ENCODE measurements at regions not wholly inside any gene's neighbourhood (a gene's known extent, or its start where the extent isn't known, plus 50 kb on each side); places are given as distances from the start of the nearest gene placed in this dataset.
"Not testable (repeated sequence)": the region's sequence is repeated elsewhere in the genome, so short reads cannot be mapped to it uniquely, and the experiment has no call there.

DNA sequence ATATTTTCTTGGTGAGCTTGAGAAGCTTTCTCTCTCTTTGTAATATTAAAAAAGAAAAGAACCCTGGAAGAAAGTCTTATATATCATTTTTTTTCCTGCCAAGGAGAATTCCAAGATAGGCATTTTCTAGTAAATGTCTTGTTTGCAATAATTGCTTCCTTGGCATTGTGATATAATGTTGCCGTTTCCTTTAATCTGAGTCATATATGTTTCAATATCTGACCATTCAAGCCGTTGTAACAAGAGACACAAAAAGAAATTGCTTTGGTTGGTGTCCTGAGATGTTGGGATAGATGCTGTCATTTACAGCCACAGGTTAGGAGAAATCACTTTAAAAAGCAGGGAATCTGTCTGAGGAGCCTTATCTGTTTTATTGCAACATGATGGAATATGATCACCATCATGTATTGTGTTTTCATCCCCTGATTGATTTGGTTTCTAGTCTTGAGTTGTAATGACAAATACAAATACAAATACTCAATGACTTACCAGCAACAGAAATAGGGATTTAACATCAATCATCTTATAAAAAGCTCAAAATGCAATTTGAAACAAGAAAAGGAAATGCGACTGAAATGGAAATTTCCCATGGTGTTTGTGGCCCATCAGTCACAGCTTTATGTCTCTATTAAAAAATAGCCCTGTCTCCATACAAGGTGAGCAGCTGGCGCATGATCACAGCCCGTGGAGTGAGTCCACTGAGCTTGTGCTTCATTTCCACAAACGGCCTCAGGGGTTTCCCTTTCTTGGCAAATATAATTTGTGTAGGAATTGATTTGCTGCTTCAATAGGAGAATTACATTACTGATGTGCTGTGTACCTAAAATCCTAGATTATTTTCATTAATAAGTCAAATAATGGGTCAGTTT, 250.1 kb upstream of the TRPC7 start:
- DNase-seq: no peak

DNA sequence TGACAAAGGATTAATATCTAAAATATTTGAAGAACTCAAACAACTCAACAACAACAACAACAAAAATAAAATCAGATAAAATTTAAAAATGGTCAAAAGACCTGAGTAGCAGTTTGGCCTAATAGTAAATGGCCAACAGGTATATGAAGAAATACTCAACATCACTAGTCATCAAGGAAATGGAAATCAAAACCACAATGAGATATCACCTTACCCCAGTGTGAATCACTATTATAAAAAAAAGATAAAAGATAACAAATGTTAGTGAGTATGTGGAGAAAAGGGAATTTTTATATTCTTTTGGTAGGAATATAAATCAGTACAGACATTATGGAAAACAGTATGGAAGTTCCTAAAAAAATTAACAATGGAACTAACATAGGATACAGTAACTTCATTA, 247.9 kb upstream of the TRPC7 start:
- no peak for DNase-seq

DNA sequence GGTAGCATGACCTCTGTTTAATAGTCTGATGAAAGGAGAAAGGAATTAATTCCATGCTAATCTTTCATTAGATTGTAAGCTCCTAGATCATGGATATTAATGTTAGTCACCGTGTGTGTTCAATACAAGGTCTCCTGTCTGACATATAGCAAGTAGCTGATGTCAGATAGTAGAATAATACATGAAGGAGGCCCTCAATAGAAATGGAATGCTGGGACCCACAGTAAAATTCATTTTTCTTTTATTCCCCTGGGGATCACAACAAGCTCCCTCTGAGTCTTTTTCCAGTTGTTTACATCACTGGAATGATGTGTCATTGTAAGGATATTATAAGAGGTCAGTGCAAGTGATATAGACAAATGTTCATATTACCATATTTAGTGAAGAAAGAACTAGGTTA, 240.3 kb upstream of the TRPC7 start:
- DNase-seq: no peak

DNA sequence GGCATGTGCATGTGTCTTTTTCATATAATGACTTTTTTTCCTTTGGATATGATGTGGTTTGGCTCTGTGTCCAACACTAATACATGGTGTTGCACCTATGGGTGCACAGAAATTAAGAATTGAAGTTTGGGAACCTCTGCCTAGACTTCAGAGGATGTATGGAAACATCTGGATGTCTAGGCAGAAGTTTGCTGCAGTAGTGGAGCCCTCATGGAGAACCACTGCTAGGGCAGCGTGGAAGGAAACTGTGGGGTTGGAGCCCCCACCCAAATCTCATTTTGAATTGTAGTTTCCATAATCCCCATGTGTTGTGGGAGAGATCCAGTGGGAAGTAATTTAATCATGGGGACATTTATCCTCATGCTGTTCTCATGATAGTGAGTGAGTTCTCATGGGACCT, 235.0 kb upstream of the TRPC7 start:
- DNase-seq: no peak

DNA sequence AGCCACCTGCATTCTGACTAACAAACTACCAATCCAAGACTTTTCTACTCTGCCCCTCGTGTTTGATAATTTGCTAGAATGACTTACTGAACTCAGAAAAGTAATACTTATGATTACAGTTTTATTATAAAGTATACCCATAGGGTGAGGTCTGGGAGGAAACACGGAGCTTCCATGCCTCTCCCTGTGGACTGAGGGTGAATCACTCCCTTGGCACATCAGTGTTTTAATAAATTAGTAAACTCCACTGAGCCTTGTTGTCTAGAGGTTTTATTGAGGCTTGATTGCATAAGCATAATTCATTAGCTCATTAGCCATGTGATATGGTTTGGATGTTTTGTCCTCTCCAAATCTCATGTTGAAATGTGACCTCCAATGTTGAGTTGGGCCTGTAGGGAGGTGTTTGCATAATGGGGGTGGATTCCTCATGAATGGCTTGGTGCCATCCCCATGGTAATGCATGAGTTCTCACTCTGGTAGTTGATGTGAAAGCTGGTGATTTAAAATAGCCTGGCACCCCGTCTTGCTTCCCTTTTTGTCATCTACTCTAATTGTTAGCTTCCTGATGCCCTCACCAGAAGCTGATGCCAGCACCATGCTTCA, 233.6 kb upstream of the TRPC7 start:
- DNase-seq: no peak

DNA sequence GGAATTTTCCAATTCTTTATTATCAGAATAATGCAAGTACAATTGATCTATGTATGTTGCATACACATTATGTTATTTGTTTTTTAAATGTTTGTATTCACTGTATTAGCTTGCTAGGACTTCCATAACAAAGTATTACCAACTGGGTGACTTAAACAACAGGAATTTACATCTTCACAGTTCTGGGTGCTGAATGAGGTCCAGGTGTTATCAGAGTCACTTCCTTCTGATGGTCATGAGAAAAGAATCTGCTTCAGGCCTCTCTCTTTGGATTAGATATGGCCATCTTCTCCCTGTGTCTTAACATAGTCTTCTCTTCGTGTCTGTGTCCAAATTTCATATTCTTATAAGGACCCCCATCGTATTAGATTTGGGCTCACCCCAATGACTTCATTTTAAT, 229.1 kb upstream of the TRPC7 start:
- DNase-seq: no peak

DNA sequence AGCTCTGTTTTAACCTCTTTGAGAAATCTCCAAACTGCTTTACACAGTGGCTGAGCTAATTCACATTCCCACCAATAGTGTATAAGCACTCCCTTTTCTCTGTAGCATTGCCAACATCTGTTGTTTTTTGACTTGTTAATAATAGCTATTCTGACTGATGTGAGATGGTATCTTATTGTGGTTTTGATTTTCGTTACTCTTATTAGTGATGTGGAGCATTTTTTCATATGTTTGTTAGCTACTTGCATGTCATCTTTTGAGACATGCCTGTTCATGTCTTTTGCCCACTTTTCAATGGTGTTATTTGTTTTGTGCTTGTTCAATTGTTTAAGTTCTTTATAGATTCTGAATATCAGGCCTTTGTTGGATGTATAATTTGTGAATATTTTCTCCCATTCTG, 225.2 kb upstream of the TRPC7 start:
- no peak for DNase-seq

DNA sequence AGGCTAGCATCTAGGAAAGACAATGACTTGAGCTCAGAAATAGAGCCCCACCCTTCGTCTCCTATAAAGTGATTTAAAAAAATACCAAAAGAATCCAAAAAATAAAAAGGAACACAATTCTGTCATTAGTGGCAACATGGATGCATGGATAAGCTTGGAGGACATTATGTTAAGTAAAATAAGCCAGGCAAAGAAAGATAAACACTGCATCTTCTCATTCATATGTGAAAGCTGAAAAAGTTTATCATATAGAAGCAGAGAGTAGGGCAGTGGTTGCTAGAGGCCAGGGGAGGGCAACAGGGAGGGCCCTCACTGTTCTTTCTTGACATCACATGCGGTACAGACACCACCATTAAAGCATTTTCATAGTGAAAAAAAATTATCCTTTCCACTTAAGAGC, 220.9 kb upstream of the TRPC7 start:
- no peak for DNase-seq

DNA sequence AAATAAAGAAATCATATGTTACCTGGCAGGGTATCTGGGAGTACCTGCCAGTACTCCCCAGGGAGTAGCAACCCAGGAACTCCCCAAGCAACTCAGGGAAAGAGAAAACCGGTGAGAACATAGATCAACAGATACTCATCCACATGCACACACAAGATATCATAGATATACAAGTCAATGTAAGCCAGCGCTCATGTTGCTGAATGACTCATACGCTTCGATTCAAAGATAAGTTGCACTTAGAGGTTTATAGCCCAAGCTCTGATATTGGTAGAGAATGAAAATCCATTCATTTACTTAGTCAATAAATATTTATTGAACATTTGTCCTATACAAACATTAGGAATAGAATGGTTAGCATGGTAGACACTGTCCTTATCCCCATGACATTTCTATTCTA, 219.1 kb upstream of the TRPC7 start:
- no peak for DNase-seq

DNA sequence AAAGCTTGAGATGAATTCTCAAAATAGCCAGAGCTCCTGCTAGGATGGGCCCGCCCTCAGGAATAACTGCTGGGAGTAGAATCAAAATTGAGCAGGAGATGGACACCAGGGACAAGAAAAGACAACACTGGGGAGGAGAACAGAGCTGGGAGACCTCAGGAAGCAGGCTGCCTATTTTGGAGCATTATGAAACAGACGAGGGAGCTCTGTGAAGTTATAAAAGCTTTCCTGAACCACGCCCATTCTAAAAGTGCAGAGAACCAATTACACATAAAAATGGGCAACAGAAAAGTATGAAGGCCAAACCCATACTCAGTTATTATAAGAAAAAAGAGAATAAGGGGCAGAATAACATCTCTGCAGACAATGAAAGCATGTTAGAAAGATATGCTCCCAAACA, 213.9 kb upstream of the TRPC7 start:
- no peak for DNase-seq

DNA sequence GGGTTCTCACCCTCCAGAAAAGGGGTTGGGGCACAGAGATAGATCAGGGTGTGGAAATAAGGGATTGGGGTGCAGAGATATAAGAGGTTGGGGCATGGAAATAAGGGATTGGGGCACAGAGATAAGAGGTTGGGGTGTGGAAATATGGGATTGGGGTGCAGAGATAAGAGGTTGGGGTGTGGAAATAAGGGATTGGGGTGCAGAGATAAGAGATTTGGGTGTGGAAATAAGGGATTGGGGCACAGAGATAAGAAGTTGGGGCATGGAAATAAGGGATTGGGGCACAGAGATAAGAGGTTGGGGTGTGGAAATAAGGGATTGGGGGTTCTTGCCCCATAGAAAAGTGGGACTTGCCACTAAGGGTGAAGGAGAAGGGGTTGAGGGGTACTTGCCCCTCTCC, 204.5 kb upstream of the TRPC7 start:
- not testable (repeated sequence) for DNase-seq

DNA sequence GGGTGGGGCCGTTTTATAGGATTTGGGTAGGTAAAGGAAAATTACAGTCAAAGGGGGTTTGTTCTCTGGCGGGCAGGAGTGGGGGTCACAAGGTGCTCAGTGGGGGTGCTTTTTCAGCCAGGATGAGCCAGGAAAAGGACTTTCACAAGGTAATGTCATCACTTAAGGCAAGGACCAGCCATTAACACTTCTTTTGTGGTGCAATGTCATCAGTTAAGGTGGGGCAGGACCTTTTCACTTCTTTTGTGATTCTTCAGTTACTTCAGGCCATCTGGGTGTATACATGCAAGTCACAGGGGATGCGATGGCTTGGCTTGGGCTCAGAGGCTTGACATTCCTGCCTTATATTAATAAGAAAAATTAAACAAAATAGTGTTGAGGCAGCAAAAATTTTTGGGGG, 200.1 kb upstream of the TRPC7 start:
- DNase-seq: not testable (repeated sequence)

DNA sequence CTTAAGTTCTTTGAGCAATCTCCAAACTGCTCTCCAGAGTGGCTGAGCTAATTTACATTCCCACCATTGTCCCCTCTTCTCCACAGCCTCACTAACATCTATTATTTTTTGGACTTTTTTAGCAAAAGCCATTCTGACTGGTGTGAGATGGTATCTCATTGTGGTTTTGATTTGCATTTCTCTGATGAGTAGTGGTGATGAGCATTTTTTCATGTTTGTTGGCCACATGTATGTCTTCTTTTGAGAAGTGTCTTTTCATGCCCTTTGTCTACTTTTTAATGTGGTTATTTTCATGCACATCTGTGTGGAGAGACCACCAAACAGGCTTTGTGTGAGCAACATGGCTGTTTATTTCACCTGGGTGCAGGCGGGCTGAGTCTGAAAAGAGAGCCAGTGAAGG, 199.7 kb upstream of the TRPC7 start:
- DNase-seq: not testable (repeated sequence)

DNA sequence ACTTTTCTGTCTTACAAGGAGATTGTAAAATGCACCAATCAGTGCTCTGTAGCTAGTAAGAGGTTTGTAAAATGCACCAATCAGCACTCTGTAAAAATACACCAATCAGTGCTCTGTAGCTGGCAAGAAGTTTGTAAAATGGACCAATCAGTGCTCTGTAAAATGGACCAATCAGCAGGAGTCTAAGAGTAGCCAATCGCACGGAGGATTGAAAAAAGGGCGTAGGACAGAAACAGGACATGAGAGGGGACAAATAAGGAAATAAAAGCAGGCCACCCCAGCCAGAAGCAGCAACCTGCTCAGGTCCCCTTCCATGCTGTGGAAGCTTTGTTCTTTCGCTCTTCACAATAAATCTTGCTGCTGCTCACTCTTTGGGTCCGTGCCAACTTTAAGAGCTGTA, 199.1 kb upstream of the TRPC7 start:
- DNase-seq: not testable (repeated sequence)

DNA sequence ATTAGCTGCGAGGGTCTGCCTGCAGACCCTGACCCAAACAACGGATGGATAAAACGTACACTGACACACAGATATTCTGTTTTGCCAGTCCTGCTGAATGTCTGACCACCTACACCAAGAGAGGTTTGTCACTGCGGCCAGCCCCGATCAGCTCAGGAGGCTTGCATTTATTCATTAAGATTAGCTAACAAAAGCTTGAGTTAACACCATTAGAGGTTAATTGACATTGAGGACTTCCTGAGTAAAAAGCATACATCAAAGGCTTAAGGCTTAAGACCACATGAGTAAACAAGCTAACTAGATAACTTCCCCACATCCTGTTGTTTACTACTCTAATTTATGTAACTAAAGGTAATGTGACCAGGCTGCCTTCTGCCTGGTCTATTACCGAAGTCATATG, 198.1 kb upstream of the TRPC7 start:
- no peak for DNase-seq

DNA sequence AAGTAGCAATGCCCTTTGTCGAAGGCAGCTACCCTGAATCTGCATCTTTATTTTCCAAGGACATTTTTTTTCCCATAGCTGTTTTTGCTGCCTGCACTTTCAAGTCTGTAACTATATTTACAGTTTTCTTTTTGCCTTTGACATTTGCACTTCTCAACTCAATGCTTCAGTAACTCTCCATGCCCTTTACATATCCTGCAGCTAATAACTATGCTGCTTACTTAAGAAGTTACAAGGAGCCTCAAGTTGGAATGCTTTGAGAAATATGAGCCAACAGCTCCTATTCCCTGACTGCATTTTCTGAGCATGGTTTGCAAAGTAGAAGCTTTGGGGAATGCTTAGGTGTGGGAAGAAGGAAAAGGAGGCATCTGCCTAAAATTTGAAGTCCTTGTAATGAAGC, 194.8 kb upstream of the TRPC7 start:
- no peak for DNase-seq

DNA sequence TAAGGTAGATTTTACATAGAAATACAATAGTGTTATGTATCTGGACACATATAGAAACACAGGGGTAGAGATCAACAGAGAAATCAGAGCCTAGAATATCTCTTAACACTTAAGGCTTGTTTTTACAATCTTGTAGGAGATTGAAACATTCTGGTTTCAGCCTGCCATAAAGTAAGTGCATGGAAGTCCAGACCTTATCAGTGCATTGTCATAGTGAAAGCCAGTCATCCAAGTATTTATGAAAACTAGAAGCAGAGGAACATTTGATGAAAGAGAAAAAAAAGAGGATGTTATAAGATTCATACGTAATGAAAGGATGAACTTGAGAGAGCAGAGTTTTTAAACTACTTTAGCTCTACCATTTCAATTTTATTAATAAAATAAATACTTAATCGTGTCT, 194.3 kb upstream of the TRPC7 start:
- DNase-seq: no peak

DNA sequence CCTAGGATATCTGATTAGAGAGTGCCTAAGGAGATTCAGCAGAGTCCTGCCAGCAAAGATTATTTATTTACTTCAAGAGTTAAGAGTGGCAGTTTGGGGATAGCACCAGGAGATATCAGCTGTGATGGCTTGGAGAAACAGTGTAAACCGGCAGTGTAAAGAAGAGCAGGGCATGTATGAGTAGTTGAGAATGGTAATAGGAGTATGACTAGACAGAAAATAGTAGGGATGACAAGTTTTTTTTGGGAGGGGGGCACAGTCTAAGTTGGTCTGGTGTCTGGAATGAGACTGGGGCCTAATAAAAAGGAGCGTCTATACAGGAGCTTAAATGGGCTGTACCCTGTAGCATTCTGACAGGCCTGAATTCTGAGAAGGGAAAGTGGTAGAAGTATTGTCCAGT, 181.8 kb upstream of the TRPC7 start:
- not testable (repeated sequence) for DNase-seq

DNA sequence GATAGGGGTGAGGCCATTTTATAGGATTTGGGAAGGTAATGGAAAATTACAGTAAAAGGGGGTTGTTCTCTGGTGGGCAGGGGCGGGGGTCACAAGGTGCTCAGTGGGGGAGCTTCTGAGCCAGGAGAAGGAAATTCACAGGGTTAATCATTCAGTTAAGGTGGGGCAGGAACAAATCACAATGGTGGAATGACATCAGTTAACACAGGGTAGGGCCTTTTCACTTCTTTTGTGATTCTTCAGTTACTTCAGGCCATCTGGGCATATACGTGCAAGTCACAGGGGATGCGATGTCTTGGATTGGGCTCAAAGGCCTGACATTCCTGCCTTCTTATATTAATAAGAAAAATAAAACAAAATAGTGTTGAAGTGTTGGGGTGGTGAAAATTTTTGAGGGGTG, 181.1 kb upstream of the TRPC7 start:
- not testable (repeated sequence) for DNase-seq

DNA sequence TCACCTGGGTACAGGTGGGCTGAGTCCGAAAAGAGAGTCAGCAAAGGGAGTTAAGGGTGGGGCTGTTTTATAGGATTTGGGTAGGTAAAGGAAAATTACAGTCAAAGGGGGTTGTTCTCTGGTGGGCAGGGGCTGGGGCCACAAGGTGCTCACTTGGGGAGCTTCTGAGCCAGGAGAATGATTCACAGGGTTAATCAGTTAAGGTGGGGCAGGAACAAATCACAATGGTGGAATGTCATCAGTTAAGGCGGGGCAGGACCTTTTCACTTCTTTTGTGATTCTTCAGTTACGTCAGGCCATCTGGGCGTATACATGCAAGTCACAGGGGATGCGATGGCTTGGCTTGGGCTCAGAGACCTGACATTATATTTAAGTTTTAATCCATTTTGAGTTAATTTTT, 179.7 kb upstream of the TRPC7 start:
- DNase-seq: not testable (repeated sequence)

DNA sequence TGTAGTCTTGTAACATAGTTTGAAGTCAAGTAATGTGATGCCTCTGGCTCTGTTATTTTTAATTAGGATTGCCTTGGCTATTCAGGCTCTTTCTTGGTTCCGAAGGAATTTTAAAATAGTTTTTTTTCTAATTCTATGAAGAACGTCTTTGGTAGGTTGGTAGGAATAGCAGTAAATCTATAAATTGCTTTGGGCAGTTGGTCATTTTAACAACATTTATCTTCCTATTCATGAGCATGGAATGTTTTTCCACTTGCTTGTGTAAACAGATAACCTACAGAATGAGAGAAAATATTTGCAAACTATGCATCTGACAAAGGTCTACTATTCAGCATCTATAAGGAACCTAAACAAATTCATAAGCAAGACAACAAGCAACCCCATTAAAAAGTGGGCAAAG, 173.2 kb upstream of the TRPC7 start:
- no peak for DNase-seq

DNA sequence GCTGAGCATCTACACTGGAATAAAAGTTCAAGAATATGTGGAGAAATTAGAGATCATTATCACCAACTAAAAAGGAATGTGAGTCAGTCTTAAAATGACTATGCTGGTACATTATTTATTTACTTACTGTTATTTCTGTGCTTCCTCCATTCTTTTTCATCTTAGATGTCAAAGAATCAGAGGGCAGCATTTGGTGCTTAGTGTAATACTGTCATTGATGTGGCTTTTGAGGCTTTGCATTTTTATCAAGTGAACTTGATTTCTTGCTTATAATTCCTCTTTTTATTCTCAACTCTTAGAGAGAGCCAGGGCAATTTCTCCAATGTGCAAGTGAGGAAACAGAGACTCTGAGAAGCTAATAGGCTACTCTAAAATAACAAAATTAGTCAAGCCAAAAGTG, 163.7 kb upstream of the TRPC7 start:
- DNase-seq: no peak

DNA sequence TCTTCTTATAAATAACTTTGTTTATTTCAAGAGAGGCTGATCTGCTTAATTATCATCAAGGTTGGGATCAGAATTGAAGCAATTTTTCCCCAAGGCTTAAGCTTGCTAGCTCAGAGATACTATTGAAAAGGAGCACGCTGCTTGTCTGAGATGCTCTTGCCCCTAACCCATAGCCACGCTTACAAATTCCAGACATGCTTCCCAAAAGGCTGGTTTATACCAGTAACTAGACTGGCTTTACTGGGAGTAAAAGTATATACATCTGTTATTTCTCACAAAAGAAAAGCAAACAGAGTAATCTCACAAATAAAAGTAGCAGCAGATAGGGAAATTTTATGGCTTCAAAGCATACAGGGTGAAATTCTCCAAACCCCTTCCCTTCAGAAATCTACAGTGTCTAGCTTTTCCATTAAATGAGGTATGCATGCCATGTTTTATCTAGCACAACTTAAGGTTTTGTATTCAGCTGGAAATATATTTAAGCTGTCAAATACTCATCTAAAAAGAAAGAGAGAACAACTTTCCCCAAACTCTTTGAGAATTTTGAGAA, 163.2 kb upstream of the TRPC7 start:
- no peak for DNase-seq

DNA sequence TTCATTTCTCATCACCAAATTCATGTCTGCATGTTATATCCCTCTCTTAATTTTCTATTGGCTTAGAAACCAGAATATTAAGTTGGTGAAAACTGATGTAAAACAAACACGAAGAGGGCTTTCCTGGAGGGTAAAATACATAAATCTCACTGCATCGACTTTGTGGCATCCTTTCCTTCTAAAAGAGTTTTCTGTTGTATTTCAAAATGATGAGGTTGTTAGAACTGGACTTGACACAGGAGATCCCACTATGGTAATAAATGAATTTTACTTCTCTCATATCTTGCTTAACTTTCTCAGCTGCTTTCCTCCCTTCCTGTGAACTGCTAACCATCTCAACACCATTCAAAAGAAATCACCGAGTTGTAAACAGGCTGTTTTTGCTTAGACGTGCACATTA, 162.0 kb upstream of the TRPC7 start:
- no peak for DNase-seq

DNA sequence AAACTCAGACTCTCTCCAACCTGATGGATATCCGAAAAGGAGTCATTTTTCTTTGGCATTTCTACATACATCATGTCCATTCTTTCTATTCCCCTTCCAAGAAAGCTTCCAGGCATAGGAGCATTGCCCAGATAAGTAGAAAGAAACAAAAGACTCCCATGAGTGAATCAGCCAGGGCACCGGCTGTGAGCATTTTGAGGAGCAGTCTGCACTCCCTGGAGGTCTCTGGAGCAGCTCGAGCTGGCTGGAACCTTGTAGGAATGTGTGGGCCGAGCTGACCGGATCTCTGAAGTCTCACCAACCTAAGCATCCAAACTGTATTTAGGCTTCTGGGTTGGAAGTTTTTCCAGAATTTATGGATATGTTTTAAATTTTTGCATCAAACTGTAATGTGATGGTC, 161.4 kb upstream of the TRPC7 start:
- no peak for DNase-seq
